SK-N-SH (cell line): ENCODE measurements at regions not wholly inside any gene's neighbourhood (a gene's known extent, or its start where the extent isn't known, plus 50 kb on each side); places are given as distances from the start of the nearest gene placed in this dataset.

ENCODE experiments used
- CHD2 ChIP-seq: fragments of 150-350 bp; IDR thresholded peaks from 2 replicates; pipeline ENCODE4 v1.6.1; 2018; ENCODE audit warnings: low read length; ENCODE audit not compliant: partially characterized antibody
- POLR2AphosphoS5 ChIP-seq: IDR thresholded peaks from 2 replicates; pipeline ENCODE4 v1.6.1; 2012; ENCODE audit warnings: low read depth, low read length
- TAF1 ChIP-seq: IDR thresholded peaks from 2 replicates; pipeline ENCODE4 v1.6.1; 2012; ENCODE audit warnings: low read depth, mild to moderate bottlenecking, low read length, moderate library complexity, borderline replicate concordance
- TF ChIP-seq, protein P1 (sequence below): fragments of 200-600 bp; sonication (generic); IDR thresholded peaks from 2 replicates; pipeline ENCODE4 v1.6.1; 2017; ENCODE audit warnings: antibody characterized with exemption, mild to moderate bottlenecking, moderate library complexity

DNA sequence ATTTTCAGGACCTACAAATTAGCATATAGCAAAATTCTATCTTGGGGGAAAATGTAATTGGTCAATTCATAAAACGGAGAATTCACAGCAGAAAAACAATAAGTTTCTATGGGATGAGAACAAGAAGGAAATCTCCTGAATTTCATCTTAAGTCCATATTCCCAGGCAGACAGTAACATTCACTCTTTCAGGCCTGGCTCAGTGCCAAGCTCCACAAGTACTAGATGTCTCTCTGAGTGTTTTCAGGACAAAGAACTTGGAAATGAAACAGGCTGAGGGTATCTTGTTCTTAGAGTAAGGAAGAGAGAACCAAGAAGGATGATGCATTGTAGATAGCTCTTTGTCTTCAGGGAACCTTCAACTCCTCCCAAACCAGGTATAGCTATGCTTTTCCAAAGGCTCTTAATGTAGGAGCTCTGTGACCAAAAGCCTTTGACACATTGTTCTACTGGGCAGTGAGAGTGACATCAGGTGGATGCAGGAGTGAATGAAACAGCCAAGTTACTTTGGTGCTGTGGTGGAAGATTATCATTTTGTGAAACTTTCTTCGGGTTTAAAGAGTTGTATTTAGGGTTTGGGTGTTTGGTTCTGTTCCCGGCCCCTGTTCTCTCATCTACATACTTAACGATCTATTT, 298.3 kb downstream of the GPATCH2 start:
- TF ChIP-seq CHD2 (no peak), POLR2AphosphoS5 (no peak), TAF1 (no peak)
- TF ChIP-seq, protein P1, sequence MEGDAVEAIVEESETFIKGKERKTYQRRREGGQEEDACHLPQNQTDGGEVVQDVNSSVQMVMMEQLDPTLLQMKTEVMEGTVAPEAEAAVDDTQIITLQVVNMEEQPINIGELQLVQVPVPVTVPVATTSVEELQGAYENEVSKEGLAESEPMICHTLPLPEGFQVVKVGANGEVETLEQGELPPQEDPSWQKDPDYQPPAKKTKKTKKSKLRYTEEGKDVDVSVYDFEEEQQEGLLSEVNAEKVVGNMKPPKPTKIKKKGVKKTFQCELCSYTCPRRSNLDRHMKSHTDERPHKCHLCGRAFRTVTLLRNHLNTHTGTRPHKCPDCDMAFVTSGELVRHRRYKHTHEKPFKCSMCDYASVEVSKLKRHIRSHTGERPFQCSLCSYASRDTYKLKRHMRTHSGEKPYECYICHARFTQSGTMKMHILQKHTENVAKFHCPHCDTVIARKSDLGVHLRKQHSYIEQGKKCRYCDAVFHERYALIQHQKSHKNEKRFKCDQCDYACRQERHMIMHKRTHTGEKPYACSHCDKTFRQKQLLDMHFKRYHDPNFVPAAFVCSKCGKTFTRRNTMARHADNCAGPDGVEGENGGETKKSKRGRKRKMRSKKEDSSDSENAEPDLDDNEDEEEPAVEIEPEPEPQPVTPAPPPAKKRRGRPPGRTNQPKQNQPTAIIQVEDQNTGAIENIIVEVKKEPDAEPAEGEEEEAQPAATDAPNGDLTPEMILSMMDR: no peak
